ENCODE measurements at regions not wholly inside any gene's neighbourhood (a gene's known extent, or its start where the extent isn't known, plus 50 kb on each side); places are given as distances from the start of the nearest gene placed in this dataset.

GRCh38 chr11:116557282-116557681 lies 215.5 kb downstream of the BUD13 start:
- no peak for DNase-seq (ENCODE audit: low spot score)

GRCh38 chr11:116556483-116556882 lies 216.3 kb downstream of the BUD13 start:
- no peak for DNase-seq (ENCODE audit: low spot score)

DNA sequence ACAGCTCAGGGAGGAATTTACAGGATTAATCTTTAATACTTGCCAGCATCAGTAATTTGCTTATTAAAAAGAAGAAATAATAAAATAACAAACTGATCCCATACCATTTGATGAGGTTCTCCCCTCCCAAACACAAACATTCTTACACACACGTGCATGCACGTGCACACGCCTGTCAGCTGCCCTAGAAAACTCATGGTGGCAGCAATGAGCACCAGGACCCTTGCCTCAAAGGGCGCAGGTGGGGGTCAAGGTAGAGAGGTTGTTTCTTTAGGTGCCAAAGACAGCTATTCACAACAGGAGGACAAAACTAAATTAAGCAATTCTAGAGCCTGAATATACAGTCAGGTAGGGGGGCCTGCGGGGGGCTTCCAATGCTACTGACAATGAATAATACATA lies 219.3 kb downstream of the BUD13 start:
- no peak for DNase-seq (ENCODE audit: low spot score)

- no peak for DNase-seq (ENCODE audit: low spot score)
These were observed 221.2 kb downstream of the BUD13 start for GRCh38 chr11:116551576-116551975.

GRCh38 chr11:116548256-116548655 lies 224.5 kb downstream of the BUD13 start:
- DNase-seq (ENCODE audit: low spot score) = no peak

- no peak for DNase-seq (ENCODE audit: low spot score)
These were observed 225.2 kb downstream of the BUD13 start for GRCh38 chr11:116547571-116547970.

DNA sequence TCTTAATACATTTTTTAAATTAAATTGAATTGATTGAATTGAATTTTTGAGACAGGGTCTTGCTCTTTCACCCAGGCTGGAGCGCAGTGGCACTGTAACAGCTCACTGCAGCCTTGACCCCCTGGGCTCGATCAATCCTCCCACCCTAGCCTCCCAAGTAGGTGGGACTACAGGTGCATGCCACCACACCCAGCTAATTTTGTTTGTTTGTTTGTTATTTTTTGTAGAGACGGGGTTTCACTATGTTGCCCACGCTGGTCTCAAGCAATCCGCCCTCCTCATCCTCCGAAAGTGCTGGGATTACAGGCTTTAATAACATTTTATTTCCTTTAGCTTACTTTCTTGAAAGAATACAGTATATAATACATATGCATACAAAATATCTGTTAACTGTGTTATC lies 226.9 kb downstream of the BUD13 start:
- DNase-seq (ENCODE audit: low spot score) = no peak

- no peak for DNase-seq (ENCODE audit: low spot score)
These were observed 228.1 kb downstream of the BUD13 start for GRCh38 chr11:116544721-116545120.

- DNase-seq (ENCODE audit: low spot score) = no peak
These were observed 228.8 kb downstream of the BUD13 start for GRCh38 chr11:116543911-116544475.

- no peak for DNase-seq (ENCODE audit: low spot score)
These were observed 229.7 kb downstream of the BUD13 start for GRCh38 chr11:116543099-116543498.

- no peak for DNase-seq (ENCODE audit: low spot score)
These were observed 230.4 kb downstream of the BUD13 start for GRCh38 chr11:116542406-116542805.

DNA sequence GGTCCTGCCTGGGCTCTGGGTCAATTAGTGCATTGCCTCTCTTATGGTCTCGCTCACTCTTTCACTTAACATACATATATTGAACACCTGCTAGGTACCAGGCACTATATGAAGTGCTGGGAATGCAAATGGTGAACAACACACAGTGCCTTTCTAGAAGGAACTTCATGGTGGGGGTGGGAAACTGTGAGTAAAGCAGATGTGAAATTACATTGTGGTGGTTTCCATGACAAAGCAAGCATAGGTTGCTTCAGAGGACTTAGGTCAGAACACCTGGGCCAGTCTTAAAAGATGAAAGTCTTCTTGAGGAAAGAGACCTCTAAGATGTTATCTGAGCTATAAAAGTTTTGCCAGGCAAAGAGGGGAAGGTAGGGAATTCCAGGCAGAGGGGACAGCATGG lies 231.3 kb downstream of the BUD13 start:
- no peak for DNase-seq (ENCODE audit: low spot score)

DNA sequence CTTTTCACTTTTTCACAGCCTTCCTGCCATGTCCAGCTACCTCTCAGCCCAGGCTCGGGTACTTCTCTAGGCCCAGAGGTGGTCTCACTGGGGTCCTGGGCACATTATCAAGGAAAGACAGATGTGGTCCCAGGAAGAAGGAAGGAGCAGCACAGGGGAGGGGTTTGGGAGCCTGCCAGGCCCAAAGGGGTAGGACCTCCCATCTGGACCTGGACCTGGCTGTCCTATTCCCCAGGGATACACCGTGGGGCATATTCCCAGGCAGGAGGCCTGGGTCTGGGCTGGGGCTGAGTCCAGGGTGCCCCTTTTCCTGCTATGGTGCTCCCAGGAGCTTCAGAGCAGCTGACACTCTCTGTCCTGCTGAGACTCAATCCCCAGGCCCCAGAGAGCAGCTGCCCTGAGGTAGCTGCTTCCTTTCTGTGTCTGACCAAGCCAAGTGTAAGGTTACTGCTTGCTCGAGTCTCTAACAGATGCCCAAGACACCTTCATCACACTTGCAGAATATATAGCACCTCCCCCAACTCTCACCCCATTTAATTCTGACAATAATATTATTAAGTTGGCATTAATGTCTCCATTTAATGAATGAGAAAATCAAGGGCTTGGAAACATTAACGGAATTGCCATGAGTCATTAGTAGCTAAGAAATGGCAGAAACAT lies 232.0 kb downstream of the BUD13 start:
- no peak for DNase-seq (ENCODE audit: low spot score)

GRCh38 chr11:116539836-116540418 lies 232.9 kb downstream of the BUD13 start:
- no peak for DNase-seq (ENCODE audit: low spot score)

DNA sequence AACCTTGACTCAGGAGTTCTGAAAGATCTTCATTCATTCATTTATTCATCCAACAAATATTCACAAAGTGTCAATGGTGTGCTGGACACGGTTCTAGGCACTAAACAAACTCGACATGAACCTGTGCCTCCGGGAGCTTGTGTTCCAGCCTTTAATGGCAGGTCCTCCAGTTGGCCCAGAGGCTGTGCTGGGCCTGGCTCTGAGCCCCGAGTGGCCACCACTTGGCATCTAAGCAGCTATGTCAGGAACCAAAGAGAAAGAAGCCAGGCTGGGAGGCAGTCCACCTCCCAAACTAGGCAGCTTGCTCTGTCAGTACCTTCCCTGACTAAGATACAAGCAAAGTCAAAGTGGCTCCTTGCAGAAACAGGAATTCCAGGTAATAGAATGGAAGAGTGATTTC lies 233.6 kb downstream of the BUD13 start:
- no peak for DNase-seq (ENCODE audit: low spot score)

- no peak for DNase-seq (ENCODE audit: low spot score)
These were observed 234.1 kb downstream of the BUD13 start for GRCh38 chr11:116538677-116539076.

DNA sequence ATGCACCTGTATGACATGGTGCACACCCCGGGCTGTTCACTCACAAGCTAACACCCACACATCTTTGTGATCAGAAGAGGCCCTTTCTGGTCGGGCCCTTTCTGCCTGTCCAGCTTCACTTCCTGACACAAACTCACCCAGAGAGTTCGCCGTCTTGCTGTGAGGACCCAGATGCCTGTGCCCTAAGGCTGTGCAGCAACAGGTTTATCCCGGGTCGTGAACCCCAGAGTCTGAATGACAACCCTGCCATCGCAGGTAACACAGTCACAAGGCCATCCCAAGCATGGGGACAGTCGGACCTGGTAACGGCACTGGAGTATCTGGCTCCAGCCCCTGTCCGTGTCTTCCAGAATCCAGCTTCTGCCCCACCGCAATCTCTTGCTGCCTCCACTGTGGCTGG lies 235.1 kb downstream of the BUD13 start:
- DNase-seq (ENCODE audit: low spot score) = no peak

DNA sequence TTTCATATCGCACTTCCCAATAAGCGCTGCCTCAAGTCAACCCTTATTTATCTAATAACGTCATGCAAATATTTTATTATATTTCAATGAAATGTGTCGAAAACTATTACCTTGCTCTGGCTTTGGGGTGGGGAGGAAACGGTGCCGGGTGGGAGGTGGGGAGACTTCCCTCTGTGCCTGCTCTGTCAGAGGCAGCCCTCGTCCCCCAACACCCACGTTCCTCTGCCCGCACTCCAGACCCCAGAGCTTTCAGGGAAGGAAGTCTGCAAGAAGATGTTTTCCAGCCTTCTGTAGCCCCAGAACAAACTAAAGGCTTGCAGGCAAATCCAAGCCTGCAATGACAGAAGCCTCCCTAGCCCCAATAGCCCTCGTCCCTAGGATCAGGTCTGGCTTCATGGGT lies 235.7 kb downstream of the BUD13 start:
- no peak for DNase-seq (ENCODE audit: low spot score)

GRCh38 chr11:116536416-116536815 lies 236.4 kb downstream of the BUD13 start:
- DNase-seq (ENCODE audit: low spot score) = no peak

DNA sequence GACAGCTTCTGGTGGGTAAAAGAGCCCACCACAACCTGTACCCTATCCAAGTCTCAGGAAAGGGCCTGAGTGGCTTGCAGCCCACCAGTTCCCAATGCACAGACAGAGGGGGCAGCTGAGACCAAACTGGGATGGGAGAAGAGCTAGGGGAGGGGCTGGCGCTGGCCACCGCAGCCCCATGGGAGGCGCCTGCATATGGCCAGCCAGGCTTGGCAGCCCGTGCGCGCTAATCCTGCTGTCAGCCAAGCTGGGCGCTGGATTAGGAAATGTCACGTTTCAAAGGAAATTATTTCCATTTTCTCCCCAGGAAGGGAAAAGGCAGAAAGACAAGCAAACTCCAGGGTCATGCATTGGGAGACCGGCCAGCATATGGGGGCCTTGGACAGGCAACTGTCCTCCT lies 236.8 kb downstream of the BUD13 start:
- DNase-seq (ENCODE audit: low spot score) = no peak

GRCh38 chr11:116535120-116535519 lies 237.7 kb downstream of the BUD13 start:
- no peak for DNase-seq (ENCODE audit: low spot score)

DNA sequence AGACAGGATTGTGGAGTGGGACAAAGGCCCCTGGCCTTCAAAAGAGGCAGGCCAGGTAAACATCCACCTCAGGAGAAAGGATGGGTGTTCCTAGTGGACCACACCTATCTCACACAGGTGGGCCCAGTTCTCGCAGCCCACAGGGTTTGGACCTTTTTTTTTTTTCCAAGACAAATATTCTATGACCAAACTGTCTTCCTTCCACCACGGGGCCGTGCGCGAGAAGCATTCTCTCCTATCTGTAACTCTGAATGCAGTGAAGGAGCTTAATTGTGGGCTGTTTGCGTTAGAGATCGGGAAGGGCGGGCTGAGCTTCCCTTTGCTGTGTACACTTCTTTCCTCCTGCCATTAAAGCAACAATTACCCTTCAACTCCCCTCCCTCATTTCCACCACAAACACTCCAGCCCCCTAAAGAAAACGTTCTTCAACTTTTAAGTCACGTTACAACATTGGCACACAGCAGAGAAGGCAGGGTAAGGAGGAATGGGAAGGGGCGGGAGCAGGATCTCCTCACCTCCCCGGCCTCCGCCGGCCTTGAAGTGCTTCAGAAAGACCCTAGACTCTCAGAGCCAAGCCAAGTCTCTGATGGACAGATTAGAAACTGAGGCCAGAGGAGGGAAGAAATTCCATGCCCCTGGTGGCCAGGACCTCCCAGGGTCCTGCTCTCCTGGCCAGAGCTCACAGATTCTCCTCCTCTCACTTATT lies 238.4 kb downstream of the BUD13 start:
- no peak for DNase-seq (ENCODE audit: low spot score)

DNA sequence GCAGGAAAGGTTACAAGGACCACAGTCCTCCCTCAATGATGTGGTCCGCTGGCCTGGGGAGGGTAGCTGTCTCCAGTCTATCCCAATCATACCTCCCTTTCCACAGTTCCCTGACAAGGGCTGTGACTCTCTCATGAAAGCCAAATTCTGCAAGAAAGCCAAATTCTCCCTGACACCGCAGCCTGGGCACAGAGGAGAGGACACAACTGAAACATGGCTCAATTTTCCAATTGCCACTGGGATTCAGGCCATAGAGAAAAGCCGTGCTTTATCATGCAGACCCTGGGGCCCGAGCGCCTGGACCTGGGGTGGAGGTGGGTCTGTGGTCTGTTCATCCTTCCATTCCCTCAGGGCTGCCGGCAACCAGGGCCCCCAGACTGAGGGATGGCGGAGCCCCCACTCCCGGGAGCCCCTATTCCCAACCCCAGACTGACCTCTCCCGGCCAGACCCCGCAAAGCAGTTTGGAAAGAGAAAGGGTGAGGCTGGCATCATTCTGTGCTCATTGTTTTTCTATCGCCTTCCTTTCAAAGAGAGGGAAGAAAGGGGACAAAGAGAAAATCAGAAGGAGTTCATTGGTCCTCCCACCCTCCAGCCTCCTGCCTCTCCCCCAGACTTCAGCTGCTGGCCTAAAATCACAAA lies 239.5 kb downstream of the BUD13 start:
- DNase-seq (ENCODE audit: low spot score) = no peak
